HEK293T (cell line): ENCODE measurements at regions not wholly inside any gene's neighbourhood (a gene's known extent, or its start where the extent isn't known, plus 50 kb on each side); places are given as distances from the start of the nearest gene placed in this dataset.

Source experiments
- CTCF ChIA-PET: fragments of 350-600 bp; formaldehyde crosslinking; extraction: SDS; loops from one replicate; lab custom pipeline; 2021; ENCODE audit warnings: antibody characterized with exemption, inconsistent platforms; lab: Yijun Ruan, JAX
- POLR2A ChIA-PET: fragments of 350-600 bp; formaldehyde crosslinking; extraction: SDS; loops from one replicate; lab custom pipeline; 2020; ENCODE audit warnings: antibody characterized with exemption, inconsistent platforms; lab: Yijun Ruan, JAX
- DNase-seq: peaks from one replicate; pipeline ENCODE4 v3.0.0; 2012; ENCODE audit warnings: mixed read lengths; ENCODE audit errors: extremely low spot score
- ARNT ChIP-seq: fragments of 450-650 bp; IDR thresholded peaks from 2 replicates; pipeline ENCODE4 v1.6.1; 2017; ENCODE audit warnings: mild to moderate bottlenecking
- BHLHE40 ChIP-seq: fragments of 450-650 bp; IDR thresholded peaks from 2 replicates; pipeline ENCODE4 v1.6.1; 2016; ENCODE audit warnings: mild to moderate bottlenecking, moderate library complexity, borderline replicate concordance
- CTBP1 ChIP-seq: fragments of 450-650 bp; IDR thresholded peaks from 2 replicates; pipeline ENCODE4 v1.6.1; 2016; ENCODE audit warnings: borderline replicate concordance
- ELF4 ChIP-seq: fragments of 450-650 bp; IDR thresholded peaks from 2 replicates; pipeline ENCODE4 v1.6.1; 2017; ENCODE audit warnings: antibody characterized with exemption
- FOXA1 ChIP-seq: fragments of 450-650 bp; IDR thresholded peaks from 2 replicates; pipeline ENCODE4 v1.6.1; 2016; ENCODE audit warnings: mild to moderate bottlenecking
- FOXK2 ChIP-seq: fragments of 450-650 bp; IDR thresholded peaks from 2 replicates; pipeline ENCODE4 v1.6.1; 2016; ENCODE audit warnings: mild to moderate bottlenecking
- FOXM1 ChIP-seq: fragments of 450-650 bp; IDR thresholded peaks from 2 replicates; pipeline ENCODE4 v1.6.1; 2017; ENCODE audit warnings: mild to moderate bottlenecking, borderline replicate concordance
- HDGF ChIP-seq: fragments of 450-650 bp; IDR thresholded peaks from 2 replicates; pipeline ENCODE4 v1.6.1; 2017; ENCODE audit warnings: antibody characterized with exemption, borderline replicate concordance
- L3MBTL2 ChIP-seq: fragments of 450-650 bp; conservative IDR thresholded peaks from 2 replicates; pipeline ENCODE4 v1.6.1; 2016; ENCODE audit warnings: mild to moderate bottlenecking
- LEF1 ChIP-seq: fragments of 450-650 bp; IDR thresholded peaks from 2 replicates; pipeline ENCODE4 v1.6.1; 2017; ENCODE audit warnings: mild to moderate bottlenecking, borderline replicate concordance
- NFRKB ChIP-seq: fragments of 450-650 bp; IDR thresholded peaks from 2 replicates; pipeline ENCODE4 v1.6.1; 2016; ENCODE audit warnings: mild to moderate bottlenecking, moderate library complexity
- PKNOX1 ChIP-seq: fragments of 450-650 bp; IDR thresholded peaks from 2 replicates; pipeline ENCODE4 v1.6.1; 2016
- SP1 ChIP-seq: fragments of 450-650 bp; IDR thresholded peaks from 2 replicates; pipeline ENCODE4 v1.6.1; 2017
- SUZ12 ChIP-seq: fragments of 450-650 bp; IDR thresholded peaks from 2 replicates; pipeline ENCODE4 v1.6.1; 2016; ENCODE audit warnings: mild to moderate bottlenecking
- TARDBP ChIP-seq: fragments of 450-650 bp; IDR thresholded peaks from 2 replicates; pipeline ENCODE4 v1.6.1; 2016
- ZNF384 ChIP-seq: fragments of 450-650 bp; IDR thresholded peaks from 2 replicates; pipeline ENCODE4 v1.6.1; 2016

DNA sequence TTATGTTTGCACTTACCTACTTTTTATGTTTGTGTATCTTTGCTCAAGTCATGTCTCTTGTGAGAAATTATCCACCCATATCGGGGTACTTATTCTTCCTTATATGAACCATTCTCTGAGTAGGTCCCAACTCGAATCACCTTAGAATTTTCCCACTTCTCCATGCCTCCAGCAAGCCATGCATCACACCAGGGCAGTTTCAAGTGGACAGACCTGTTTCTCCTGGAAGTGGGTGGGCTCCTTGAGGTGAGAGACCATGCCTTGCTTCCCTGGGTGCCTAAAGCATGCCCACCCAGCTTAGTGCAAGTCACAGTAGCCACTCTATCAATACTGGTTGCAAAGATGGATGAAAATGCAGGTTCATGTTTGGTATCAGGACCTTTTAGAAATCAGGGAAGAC lies 187.2 kb downstream of the KIT start:
- CTCF ChIA-PET = no interaction called here
- POLR2A ChIA-PET = no interaction called here

DNA sequence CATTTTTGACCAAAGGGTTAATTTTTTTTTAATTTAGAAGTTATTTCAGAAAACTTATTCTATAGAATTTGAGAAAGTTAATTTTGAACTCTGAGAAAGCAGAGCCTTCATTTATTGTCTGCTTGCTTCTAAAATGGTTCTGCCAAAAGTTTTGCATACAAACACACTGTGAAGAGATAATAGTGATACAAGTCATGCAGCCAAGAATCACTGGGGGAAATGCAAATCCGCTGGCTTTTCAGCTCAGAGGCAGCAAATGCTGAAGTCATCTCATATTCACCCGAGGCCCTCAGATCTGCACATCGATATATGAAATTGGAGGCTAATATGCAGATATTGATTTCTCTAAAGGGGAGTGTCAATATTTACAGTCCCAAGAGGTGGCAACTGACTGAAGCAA lies 186.2 kb downstream of the KIT start:
- TF ChIP-seq SUZ12 (no peak), PKNOX1 (no peak), LEF1 (no peak), BHLHE40 (no peak), TARDBP (no peak), FOXM1 (no peak), HDGF (no peak), L3MBTL2 (no peak), ARNT (no peak), CTBP1 (no peak), ZNF384 (no peak)
- ChIA-PET CTCF (no interaction called here), POLR2A (no interaction called here)
- DNase-seq = no peak

More for the DNA sequence above, 187.2 kb downstream of the KIT start:
- no peak for TF ChIP-seq LEF1
- no peak for TF ChIP-seq ZNF384
- TF ChIP-seq NFRKB = no peak
- no peak for TF ChIP-seq BHLHE40
- TF ChIP-seq FOXK2 = no peak
- TF ChIP-seq ELF4 = no peak
- TF ChIP-seq HDGF = no peak
- no peak for TF ChIP-seq SP1
- TF ChIP-seq SUZ12 = no peak
- TF ChIP-seq ARNT = no peak
- no peak for TF ChIP-seq PKNOX1
- no peak for TF ChIP-seq FOXA1
- TF ChIP-seq CTBP1 = no peak
- TF ChIP-seq TARDBP = no peak
- TF ChIP-seq L3MBTL2 = no peak
- TF ChIP-seq FOXM1 = no peak
- DNase-seq = no peak

DNA sequence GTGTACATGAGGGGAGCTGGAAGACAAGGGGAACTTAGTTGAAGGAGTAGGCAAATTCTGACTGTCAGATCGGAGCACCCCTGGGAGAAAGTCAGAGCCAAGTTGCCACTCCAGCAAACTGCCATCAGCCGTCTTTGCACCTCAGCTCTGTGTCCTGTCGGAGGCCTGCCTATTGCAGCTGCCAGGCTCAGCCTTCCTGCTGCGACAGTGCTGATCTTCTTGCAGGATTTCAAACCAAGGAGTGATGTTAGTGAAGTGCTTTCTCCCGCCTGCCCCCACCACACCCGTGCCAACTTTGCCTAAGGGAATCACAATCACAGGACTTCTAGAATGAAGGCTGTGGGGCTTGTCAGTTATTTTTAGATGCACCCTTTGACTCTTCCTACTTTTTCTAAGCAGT lies 185.3 kb downstream of the KIT start:
- DNase-seq = no peak
- ChIA-PET CTCF (no interaction called here), POLR2A (no interaction called here)
- no peak for TF ChIP-seq SP1
- TF ChIP-seq LEF1 = no peak
- TF ChIP-seq NFRKB = no peak
- no peak for TF ChIP-seq ELF4
- no peak for TF ChIP-seq HDGF
- TF ChIP-seq BHLHE40 = no peak
- no peak for TF ChIP-seq L3MBTL2
- no peak for TF ChIP-seq FOXM1
- TF ChIP-seq CTBP1 = no peak
- TF ChIP-seq FOXK2 = no peak
- TF ChIP-seq ZNF384 = no peak
- TF ChIP-seq ARNT = no peak
- TF ChIP-seq TARDBP = no peak
- TF ChIP-seq PKNOX1 = no peak
- no peak for TF ChIP-seq FOXA1
- no peak for TF ChIP-seq SUZ12

DNA sequence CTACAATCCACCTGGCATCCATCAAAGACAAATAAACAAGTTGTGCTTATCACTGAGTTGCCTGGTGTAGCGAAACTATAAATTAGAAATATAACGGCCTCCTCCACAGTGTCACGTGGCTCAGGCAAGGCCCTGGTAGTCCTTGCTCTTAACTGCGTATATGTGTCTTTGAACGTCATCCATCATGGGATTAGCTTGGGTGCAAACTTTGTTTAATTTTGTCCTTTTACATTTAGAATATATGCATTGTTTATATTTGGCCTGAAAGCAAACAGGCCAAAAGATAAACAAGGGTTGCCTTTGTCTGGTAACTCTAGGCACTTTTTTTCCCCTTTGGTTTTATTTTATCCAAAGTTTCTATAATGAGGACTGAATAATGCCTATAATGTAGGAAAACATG lies 184.9 kb downstream of the KIT start:
- DNase-seq = no peak
- TF ChIP-seq NFRKB = no peak
- TF ChIP-seq ARNT = no peak
- TF ChIP-seq ZNF384 = no peak
- no peak for TF ChIP-seq FOXK2
- no peak for TF ChIP-seq SP1
- TF ChIP-seq TARDBP = no peak
- no peak for TF ChIP-seq LEF1
- no peak for TF ChIP-seq FOXM1
- TF ChIP-seq L3MBTL2 = no peak
- TF ChIP-seq HDGF = no peak
- no peak for TF ChIP-seq BHLHE40
- no peak for TF ChIP-seq FOXA1
- no peak for TF ChIP-seq ELF4
- TF ChIP-seq SUZ12 = no peak
- TF ChIP-seq PKNOX1 = no peak
- ChIA-PET POLR2A (no interaction called here), CTCF (no interaction called here)

DNA sequence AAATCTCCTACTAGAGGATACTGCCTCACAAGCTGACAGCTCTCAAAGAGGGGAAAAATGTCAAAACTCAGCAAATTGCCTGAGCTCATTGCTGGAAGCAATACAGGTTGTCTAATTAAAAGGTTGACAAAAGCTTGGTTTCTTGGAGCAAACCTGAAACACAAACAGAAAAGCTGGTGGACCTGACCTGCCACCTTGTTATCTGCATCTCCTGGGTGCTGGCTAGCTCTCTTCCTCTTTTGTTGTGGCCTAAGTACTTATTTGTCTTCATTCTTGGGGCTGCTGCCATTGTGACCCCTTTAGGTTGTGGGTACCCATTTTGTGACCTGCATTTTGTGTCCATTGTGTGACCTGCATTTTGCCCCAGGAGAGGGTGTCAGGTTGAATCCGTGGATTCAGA lies 184.5 kb downstream of the KIT start:
- CTCF ChIA-PET = no interaction called here
- TF ChIP-seq FOXK2 (no peak), BHLHE40 (no peak), ARNT (no peak), ZNF384 (no peak), SP1 (no peak), NFRKB (no peak), HDGF (no peak), LEF1 (no peak), FOXA1 (no peak), L3MBTL2 (no peak), ELF4 (no peak), PKNOX1 (no peak), FOXM1 (no peak), TARDBP (no peak), SUZ12 (no peak), CTBP1 (no peak)
- POLR2A ChIA-PET = no interaction called here
- DNase-seq = no peak
